HL-60 (cell line): ENCODE measurements at regions not wholly inside any gene's neighbourhood (a gene's known extent, or its start where the extent isn't known, plus 50 kb on each side); places are given as distances from the start of the nearest gene placed in this dataset.

ENCODE experiments used
- CTCF ChIP-seq: IDR thresholded peaks from one replicate; pipeline ENCODE4 v1.5.1; 2011; ENCODE audit warnings: low read length, control low read depth, inconsistent platforms; ENCODE audit not compliant: insufficient read depth
- GABPA ChIP-seq: IDR thresholded peaks from 2 replicates; pipeline ENCODE4 v1.6.1; 2012; ENCODE audit warnings: low read depth
- POLR2AphosphoS5 ChIP-seq: IDR thresholded peaks from 2 replicates; pipeline ENCODE4 v1.6.1; 2012; ENCODE audit warnings: low read depth

DNA sequence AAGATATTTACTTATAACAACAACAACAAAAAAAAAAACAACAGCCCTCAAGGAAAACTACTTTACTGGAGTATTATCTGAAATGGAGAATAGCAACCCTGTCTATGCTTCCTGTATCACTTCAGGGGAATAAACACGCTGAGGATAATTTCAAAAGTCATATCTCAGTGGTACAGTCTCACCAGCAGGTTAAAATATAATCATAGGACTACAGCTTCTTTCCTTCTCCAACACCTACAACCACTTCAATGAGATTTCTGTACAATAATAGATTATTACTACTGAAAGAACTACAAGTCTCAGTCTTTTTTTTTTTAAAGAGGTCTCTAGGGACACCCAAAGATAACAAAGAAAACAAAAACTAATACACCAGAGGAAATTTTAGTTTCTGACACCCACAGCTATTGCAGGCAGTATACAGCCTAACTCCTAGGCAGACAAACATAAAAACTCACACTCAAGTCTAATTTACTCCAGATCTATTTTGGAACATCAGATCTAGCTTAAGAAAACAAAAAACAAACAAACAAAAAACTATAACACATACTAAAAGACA lies 268.2 kb downstream of the BCHE start:
- no peak for TF ChIP-seq CTCF
- TF ChIP-seq GABPA = no peak
- TF ChIP-seq POLR2AphosphoS5 = no peak
